CD4-positive, alpha-beta memory T cell (primary cell): ENCODE measurements at regions not wholly inside any gene's neighbourhood (a gene's known extent, or its start where the extent isn't known, plus 50 kb on each side); places are given as distances from the start of the nearest gene placed in this dataset.
A peak's percentile ranks its signal among the peaks of the same experiment; 100 is the strongest.

ENCODE experiments used
- CTCF ChIA-PET: fragments of 350-600 bp; sonication (Branson Sonifier 250); formaldehyde crosslinking; loops from one replicate; lab custom pipeline; 2021; ENCODE audit warnings: inconsistent platforms; ENCODE audit not compliant: partially characterized antibody; lab: Charles Lee
- POLR2A ChIA-PET: fragments of 350-600 bp; sonication (Branson Sonifier 250); formaldehyde crosslinking; loops from one replicate; lab custom pipeline; 2021; ENCODE audit not compliant: partially characterized antibody; lab: Charles Lee
- DNase-seq, 5 donors: peaks; one replicate each; pipeline versions ENCODE4 v3.0.0 to v3.0.0-alpha.2; 2020 to 2022; ENCODE audit warnings: mixed read lengths in 1 of 5
- H3K27ac ChIP-seq: one replicate; pipeline ENCODE4 v1.7.0; 2013; ENCODE audit warnings: low read depth, low read length
- H3K27me3 ChIP-seq: 2 replicates; pipeline ENCODE4 v1.7.0; 2013; ENCODE audit warnings: mild to moderate bottlenecking, low read length, moderate library complexity; ENCODE audit not compliant: insufficient read depth
- H3K36me3 ChIP-seq: 2 replicates; pipeline ENCODE4 v1.7.0; 2013; ENCODE audit warnings: mild to moderate bottlenecking, low read length, moderate library complexity; ENCODE audit not compliant: insufficient read depth
- H3K4me1 ChIP-seq: 2 replicates; pipeline ENCODE4 v1.7.0; 2013; ENCODE audit warnings: mild to moderate bottlenecking, low read length, moderate library complexity; ENCODE audit not compliant: insufficient read depth
- H3K4me3 ChIP-seq, 2 donors: one replicate each; pipeline ENCODE4 v1.7.0; 2013; ENCODE audit warnings: low read length in 2 of 2, mild to moderate bottlenecking in 1 of 2
- H3K9me3 ChIP-seq, 2 donors: one replicate each; pipeline ENCODE4 v1.7.0; 2013; ENCODE audit warnings: low read length in 2 of 2, control low read depth in 1 of 2; ENCODE audit not compliant: control insufficient read depth in 1 of 2
- H3K27ac Mint-ChIP-seq, 7 donors: one replicate each; pipeline ENCODE4 v1.8.0; 2020 to 2021; ENCODE audit warnings: mixed read lengths in 7 of 7, mild to moderate bottlenecking in 6 of 7, inconsistent platforms in 3 of 7, moderate library complexity in 3 of 7
- H3K27me3 Mint-ChIP-seq, 2 donors: one replicate each; pipeline ENCODE4 v1.8.0; 2020 to 2021; ENCODE audit warnings: mixed read lengths in 2 of 2
- H3K36me3 Mint-ChIP-seq, 2 donors: one replicate each; pipeline ENCODE4 v1.8.0; 2020 to 2021; ENCODE audit warnings: mixed read lengths in 2 of 2, inconsistent platforms in 1 of 2, mild to moderate bottlenecking in 1 of 2
- H3K4me1 Mint-ChIP-seq, 4 donors: one replicate each; pipeline ENCODE4 v1.8.0; 2020 to 2021; ENCODE audit warnings: mixed read lengths in 4 of 4, mild to moderate bottlenecking in 1 of 4
- H3K4me3 Mint-ChIP-seq, 8 donors: one replicate each; pipeline ENCODE4 v1.8.0; 2020 to 2021; ENCODE audit warnings: mixed read lengths in 8 of 8, mild to moderate bottlenecking in 7 of 8, moderate library complexity in 6 of 8, inconsistent platforms in 3 of 8
- H3K9me3 Mint-ChIP-seq, 8 donors: one replicate each; pipeline ENCODE4 v1.8.0; 2020 to 2021; ENCODE audit warnings: mixed read lengths in 8 of 8, mild to moderate bottlenecking in 5 of 8, inconsistent platforms in 3 of 8, moderate library complexity in 1 of 8
- intact Hi-C: fragments of 100-400 bp; cut with micrococcal nuclease; formaldehyde crosslinking; loops from one replicate; pipeline ENCODE4 v1.15.1; 2023

DNA sequence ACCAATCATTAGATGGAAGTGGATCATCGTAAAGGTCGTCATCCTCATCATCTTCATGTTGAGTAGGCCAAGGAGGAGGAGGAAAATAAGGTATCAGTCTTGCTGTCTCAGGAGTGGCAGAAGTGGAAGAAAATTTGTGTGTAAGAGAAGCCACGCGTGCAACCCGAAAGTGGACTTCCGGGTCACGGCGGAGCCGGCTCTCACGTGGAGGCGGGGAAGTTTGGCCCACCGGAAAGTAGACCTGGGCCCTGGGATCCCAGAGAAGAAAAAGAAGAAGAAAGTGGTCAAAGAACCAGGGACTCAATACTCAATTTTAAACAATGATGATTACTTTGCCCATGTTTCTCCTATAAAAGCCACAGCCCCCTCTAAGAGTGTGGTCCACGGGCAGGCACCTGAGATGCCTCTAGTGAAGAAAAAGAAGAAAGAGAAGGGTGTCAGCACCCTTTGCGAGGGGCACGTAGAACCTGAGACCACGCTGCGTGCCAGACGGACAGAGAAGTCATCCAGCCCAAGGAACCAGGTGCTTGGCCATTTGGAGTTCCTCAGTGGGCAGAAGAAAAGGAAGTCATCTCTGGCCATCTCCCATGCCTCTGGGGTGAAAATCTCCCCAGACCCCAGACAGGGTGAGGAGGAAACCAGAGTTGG, 365.8 kb downstream of the BCAT1 start:
- DNase-seq = no peak
- no peaks in the 10 kb centered on the region for H3K27me3 ChIP-seq
- Mint-ChIP-seq H3K4me1 (no peaks in the 10 kb centered on the region), H3K27ac (no peak overlapping the region), H3K9me3 (peaks cover 0 to 27% (median 8%) of the 10 kb centered on the region in 8 donors), H3K36me3 (no peaks in the 10 kb centered on the region), H3K4me3 (no peak overlapping the region), H3K27me3 (no peaks in the 10 kb centered on the region)
- CTCF ChIA-PET = no interaction called here
- no peak overlapping the region for H3K4me3 ChIP-seq
- H3K27ac ChIP-seq = no peak overlapping the region
- H3K9me3 ChIP-seq = no peaks in the 10 kb centered on the region
- H3K4me1 ChIP-seq = no peaks in the 10 kb centered on the region
- intact Hi-C loops = no loop called here
- H3K36me3 ChIP-seq = no peaks in the 10 kb centered on the region
- POLR2A ChIA-PET = no interaction called here

DNA sequence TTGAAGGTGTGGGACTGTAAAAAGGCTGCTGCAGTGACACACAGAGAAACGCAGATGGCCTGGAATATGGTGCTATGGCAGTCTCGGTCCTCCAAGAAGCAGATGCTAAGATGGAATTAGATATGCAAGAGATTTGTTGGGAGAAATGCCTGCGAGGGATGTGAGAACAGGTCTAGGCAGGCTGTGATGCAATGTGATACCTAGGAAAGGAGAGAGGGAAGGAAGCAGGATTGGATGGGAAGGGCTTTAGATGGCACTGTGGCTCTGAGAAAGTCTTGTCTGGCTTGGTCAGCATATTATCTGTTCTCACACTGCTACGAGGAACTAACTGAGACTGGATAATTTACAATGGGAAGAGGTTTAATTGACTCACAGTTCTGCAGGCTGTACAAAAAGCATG, 374.4 kb downstream of the BCAT1 start:
- Histone ChIP-seq H3K27me3 (no peaks in the 10 kb centered on the region), H3K27ac (no peak overlapping the region), H3K4me3 (no peak overlapping the region), H3K36me3 (no peaks in the 10 kb centered on the region), H3K9me3 (no peaks in the 10 kb centered on the region), H3K4me1 (no peaks in the 10 kb centered on the region)
- H3K27me3 Mint-ChIP-seq = peaks cover 9 to 11% of the 10 kb centered on the region in 2 donors
- ChIA-PET POLR2A (no interaction called here), CTCF (no interaction called here)
- intact Hi-C loops = no loop called here
- no peaks in the 10 kb centered on the region for H3K36me3 Mint-ChIP-seq
- H3K4me1 Mint-ChIP-seq = no peaks in the 10 kb centered on the region
- peaks cover 0 to 16% (median 3%) of the 10 kb centered on the region in 8 donors for H3K9me3 Mint-ChIP-seq
- DNase-seq = no peak
- H3K27ac Mint-ChIP-seq = no peak overlapping the region
- H3K4me3 Mint-ChIP-seq = no peak overlapping the region

DNA sequence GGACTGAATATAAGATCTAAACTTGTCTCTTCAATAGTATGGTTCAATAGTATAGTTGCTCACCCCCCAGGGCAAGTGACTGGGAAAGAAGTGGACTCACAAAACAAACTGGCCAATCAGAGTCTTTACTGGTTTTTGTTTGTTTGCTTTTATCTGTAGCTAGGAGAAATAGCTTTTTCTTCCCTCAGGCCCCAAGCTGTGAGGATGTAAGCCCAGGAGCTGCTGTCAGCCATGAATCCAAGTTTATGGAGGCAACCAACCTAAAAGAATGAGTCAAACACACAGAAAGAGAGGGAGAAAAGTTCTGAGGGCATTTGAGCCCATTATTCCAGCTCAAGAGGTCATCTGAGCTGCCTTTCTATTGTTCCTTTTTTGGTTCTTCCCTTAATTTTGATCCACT, 375.3 kb downstream of the BCAT1 start:
- Histone ChIP-seq H3K9me3 (no peaks in the 10 kb centered on the region), H3K4me3 (no peak overlapping the region), H3K36me3 (no peaks in the 10 kb centered on the region), H3K27ac (no peak overlapping the region), H3K4me1 (no peaks in the 10 kb centered on the region), H3K27me3 (no peaks in the 10 kb centered on the region)
- POLR2A ChIA-PET = no interaction called here
- intact Hi-C loops = no loop called here
- DNase-seq = no peak
- CTCF ChIA-PET = no interaction called here
- H3K4me3 Mint-ChIP-seq = no peak overlapping the region
- no peaks in the 10 kb centered on the region for H3K4me1 Mint-ChIP-seq
- H3K36me3 Mint-ChIP-seq = no peaks in the 10 kb centered on the region
- peaks cover 9 to 11% of the 10 kb centered on the region in 2 donors for H3K27me3 Mint-ChIP-seq
- H3K27ac Mint-ChIP-seq = no peak overlapping the region
- peaks cover 0 to 8% (median 3%) of the 10 kb centered on the region in 8 donors for H3K9me3 Mint-ChIP-seq

DNA sequence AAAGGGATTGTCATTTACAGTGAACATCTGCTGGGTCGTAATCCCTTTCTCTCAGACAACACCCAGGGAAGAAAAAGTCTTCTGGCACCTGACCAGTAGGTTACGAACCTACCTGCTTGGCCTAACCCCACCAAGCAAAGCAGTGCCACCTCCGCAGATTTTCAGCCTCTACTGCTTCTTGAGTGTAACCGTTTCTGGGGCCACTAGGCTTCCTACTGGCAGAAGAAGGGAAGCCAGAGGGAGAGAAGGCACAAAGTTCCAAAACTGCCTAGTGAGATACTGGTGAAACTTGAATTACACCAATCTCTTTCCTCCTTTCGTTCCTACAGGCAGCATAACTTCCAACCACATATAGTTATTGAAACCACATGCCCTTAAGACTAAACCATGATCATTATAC, 383.6 kb downstream of the BCAT1 start:
- intact Hi-C loops = no loop called here
- H3K4me3 ChIP-seq = no peak overlapping the region
- no peak for DNase-seq
- peaks cover 28 to 40% of the 10 kb centered on the region in 2 donors for H3K27me3 Mint-ChIP-seq
- no peaks in the 10 kb centered on the region for H3K9me3 ChIP-seq
- peaks cover 12 to 30% (median 21%) of the 10 kb centered on the region in 4 donors for H3K4me1 Mint-ChIP-seq
- peaks cover 0 to 3% (median 0%) of the 10 kb centered on the region in 8 donors for H3K9me3 Mint-ChIP-seq
- no peaks in the 10 kb centered on the region for H3K4me1 ChIP-seq
- no peaks in the 10 kb centered on the region for H3K36me3 ChIP-seq
- no peak overlapping the region for H3K27ac ChIP-seq
- ChIA-PET POLR2A (no interaction called here), CTCF (no interaction called here)
- H3K27me3 ChIP-seq = peaks cover 17% of the 10 kb centered on the region
- no peak overlapping the region for H3K4me3 Mint-ChIP-seq
- peaks cover 0 to 1% of the 10 kb centered on the region in 2 donors for H3K36me3 Mint-ChIP-seq
- no peak overlapping the region for H3K27ac Mint-ChIP-seq

DNA sequence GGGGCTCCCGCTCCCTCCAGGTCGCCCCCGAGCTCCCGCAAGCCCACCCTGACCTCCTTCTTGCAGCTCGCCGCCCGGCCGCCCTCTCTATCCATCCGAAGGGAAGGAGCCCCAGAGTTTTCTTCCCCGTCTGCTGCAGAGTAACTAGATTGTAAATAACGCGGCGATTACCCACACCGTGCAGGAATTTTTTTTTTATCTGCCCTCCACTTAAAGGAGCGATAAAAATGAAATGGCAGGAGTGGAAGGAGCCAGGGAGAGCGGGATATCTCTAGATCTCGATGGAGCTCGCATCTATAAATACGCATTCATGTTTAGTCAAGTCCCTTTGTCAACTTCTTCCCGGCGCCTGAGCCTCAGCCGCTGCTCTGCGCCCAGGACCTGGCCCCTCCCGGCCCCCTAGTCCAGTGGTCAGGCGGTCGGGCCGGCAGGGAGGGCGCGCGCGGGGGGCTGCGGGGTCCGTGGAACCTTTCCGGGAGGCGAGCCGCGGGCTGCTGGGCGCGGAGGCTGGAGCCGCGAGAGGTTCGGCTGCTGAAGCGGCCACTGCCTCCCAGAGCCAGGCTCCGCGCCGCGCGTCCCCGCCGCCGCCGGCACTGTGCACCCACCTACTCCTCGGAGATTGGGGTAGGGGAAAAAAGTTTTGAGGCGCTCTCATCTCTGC, 386.0 kb downstream of the BCAT1 start:
- ChIA-PET POLR2A (no interaction called here), CTCF (no interaction called here)
- DNase-seq = no peak
- Mint-ChIP-seq H3K27me3 (peaks cover 38 to 52% of the 10 kb centered on the region in 2 donors), H3K36me3 (peaks cover 0 to 1% of the 10 kb centered on the region in 2 donors), H3K27ac (no peak overlapping the region), H3K9me3 (peaks cover 0 to 3% (median 0%) of the 10 kb centered on the region in 8 donors), H3K4me1 (peaks cover 12 to 30% (median 21%) of the 10 kb centered on the region in 4 donors), H3K4me3 (peak overlapping the region; percentile 53 to 78 (median 71))
- Histone ChIP-seq H3K27me3 (peaks cover 17% of the 10 kb centered on the region), H3K36me3 (no peaks in the 10 kb centered on the region), H3K9me3 (no peaks in the 10 kb centered on the region), H3K4me3 (no peak overlapping the region), H3K4me1 (no peaks in the 10 kb centered on the region), H3K27ac (no peak overlapping the region)
- intact Hi-C loops = no loop called here

DNA sequence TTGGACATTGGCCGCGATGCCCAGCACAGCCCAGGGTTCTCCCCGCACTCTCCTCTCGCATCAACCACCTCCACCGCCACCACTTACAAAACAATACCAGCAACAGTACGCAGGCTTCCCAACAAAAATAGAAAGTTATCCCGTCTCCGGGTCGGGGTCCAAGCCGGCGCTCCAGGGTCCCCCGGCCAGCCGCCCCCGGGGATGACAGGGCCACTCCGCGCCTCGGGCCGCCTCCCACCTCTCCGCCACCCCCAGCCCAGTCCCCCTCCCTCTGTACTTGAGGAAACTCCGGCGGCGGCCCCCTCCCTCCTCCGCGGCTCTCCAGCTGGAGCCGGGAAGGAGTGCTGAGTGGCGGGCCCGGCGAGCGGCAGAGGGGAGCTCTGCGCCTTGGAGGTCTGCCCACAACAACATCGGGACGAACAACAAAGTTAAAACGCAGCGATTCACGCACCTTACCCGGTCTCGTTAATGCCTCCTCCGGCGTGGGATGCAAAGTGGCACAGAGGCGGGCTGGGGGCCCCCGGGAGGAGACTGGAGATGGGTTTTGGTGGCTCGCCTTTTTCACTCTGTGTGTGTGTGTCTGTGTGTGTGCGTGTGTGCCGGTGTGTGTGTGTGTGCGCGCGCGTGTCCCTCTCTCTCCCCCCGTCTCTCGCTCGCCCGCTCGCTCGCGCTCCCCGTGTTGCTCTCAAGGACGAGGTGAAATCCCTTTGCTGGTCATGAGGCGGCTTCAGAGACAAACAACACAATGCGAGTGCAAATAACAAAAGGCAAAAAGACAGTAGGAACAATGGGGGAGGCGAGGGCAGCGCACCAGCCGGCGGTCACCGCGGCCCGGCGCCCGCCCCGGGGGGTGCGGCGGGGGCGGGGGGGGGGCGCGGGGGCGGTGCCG, 386.8 kb downstream of the BCAT1 start:
- Mint-ChIP-seq H3K4me3 (peak overlapping the region; percentile 72 to 89 (median 84)), H3K36me3 (peaks cover 0 to 1% of the 10 kb centered on the region in 2 donors), H3K27me3 (peaks cover 39 to 55% of the 10 kb centered on the region in 2 donors), H3K9me3 (peaks cover 0 to 3% (median 0%) of the 10 kb centered on the region in 8 donors), H3K27ac (peak overlapping the region in 1 of 7 donors; percentile 54), H3K4me1 (peaks cover 12 to 30% (median 21%) of the 10 kb centered on the region in 4 donors)
- Histone ChIP-seq H3K27ac (no peak overlapping the region), H3K4me3 (peak overlapping the region in 1 of 2 donors; percentile 47), H3K9me3 (no peaks in the 10 kb centered on the region), H3K36me3 (no peaks in the 10 kb centered on the region), H3K4me1 (no peaks in the 10 kb centered on the region), H3K27me3 (peaks cover 17% of the 10 kb centered on the region)
- DNase-seq = no peak
- ChIA-PET POLR2A (no interaction called here), CTCF (no interaction called here)
- intact Hi-C loops = no loop called here

DNA sequence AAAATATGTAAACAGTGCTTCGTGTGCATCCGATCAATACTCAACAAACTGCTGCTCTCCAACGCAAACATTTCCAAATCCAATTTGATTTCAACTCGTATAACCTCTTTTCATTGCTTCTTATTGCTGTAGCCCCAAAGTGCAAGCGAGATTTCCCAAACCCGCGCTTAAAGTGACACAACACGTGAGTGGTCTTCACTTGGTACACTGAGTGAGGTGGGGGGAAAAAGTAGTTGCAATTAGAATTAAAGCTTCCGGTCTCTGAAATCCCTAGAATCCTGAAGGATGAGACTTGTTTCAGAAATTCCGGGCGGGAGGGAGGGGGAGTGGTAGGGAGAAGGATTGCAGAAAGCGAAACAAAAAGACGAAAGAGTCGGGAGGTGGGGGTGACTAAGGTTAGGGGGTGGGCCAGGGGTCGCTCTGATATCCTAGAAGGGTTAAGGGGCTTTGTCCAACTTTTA, 387.5 kb downstream of the BCAT1 start:
- intact Hi-C loops = no loop called here
- peak overlapping the region; percentile 72 to 89 (median 84) for H3K4me3 Mint-ChIP-seq
- H3K27me3 ChIP-seq = peaks cover 17% of the 10 kb centered on the region

More for the DNA sequence above, 387.5 kb downstream of the BCAT1 start:
- peak overlapping the region in 1 of 7 donors; percentile 54 for H3K27ac Mint-ChIP-seq
- no peaks in the 10 kb centered on the region for H3K36me3 ChIP-seq
- H3K4me3 ChIP-seq = peak overlapping the region in 1 of 2 donors; percentile 47
- no peaks in the 10 kb centered on the region for H3K4me1 ChIP-seq
- H3K4me1 Mint-ChIP-seq = peaks cover 12 to 30% (median 21%) of the 10 kb centered on the region in 4 donors
- H3K27me3 Mint-ChIP-seq = peaks cover 39 to 56% of the 10 kb centered on the region in 2 donors
- DNase-seq = no peak
- peaks cover 0 to 3% (median 0%) of the 10 kb centered on the region in 8 donors for H3K9me3 Mint-ChIP-seq
- CTCF ChIA-PET = no interaction called here
- no peak overlapping the region for H3K27ac ChIP-seq
- POLR2A ChIA-PET = no interaction called here
- peaks cover 0 to 1% of the 10 kb centered on the region in 2 donors for H3K36me3 Mint-ChIP-seq
- H3K9me3 ChIP-seq = no peaks in the 10 kb centered on the region
